GM12864 (cell line): ENCODE measurements at regions not wholly inside any gene's neighbourhood (a gene's known extent, or its start where the extent isn't known, plus 50 kb on each side); places are given as distances from the start of the nearest gene placed in this dataset.
"Not testable (repeated sequence)": the region's sequence is repeated elsewhere in the genome, so short reads cannot be mapped to it uniquely, and the experiment has no call there.

Source experiments
- DNase-seq: peaks from one replicate; pipeline ENCODE4 v3.0.0-alpha.2; 2011; ENCODE audit warnings: low read depth
- H3K4me3 ChIP-seq: 2 replicates; pipeline ENCODE4 v1.5.1; 2011; ENCODE audit warnings: mild to moderate bottlenecking, low read depth, low read length, control low read depth
- CTCF ChIP-seq: IDR thresholded peaks from 2 replicates; pipeline ENCODE4 v1.5.1; 2011; ENCODE audit warnings: low read depth, mild to moderate bottlenecking, moderate library complexity, low read length, control low read depth, inconsistent platforms; ENCODE audit errors: missing control alignments

GRCh38 chr7:142562688-142563087 lies 186.6 kb upstream of the PRSS1 start:
- no peak for DNase-seq
- TF ChIP-seq CTCF, result no peak
- no peak overlapping the region for H3K4me3 ChIP-seq

DNA sequence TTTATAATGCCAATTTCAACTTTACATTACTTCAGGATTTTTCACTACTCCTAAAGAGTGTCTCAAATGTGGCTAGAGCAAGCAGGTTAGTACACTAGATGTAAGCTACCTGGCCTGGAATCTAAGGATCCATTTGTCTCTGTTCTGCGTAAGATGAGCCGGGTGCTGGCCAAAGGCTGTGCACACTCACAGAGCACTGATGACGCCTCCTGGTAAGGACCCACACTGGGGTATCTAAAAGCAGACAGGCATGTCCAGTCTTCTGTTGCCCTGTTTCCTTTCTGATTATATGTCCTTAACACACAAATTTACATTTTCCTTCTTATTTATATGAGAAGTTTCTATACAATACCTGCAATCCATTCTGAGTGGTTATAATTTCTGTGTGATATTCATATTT lies 187.9 kb upstream of the PRSS1 start:
- not testable (repeated sequence) for DNase-seq, H3K4me3 ChIP-seq

- H3K4me3 ChIP-seq, DNase-seq: not testable (repeated sequence)
Measured at GRCh38 chr7:142560770-142561169, 188.5 kb upstream of the PRSS1 start.

- no peak for DNase-seq
- H3K4me3 ChIP-seq, result no peak overlapping the region
- TF ChIP-seq CTCF, result no peak
Measured at GRCh38 chr7:142560166-142560565, 189.1 kb upstream of the PRSS1 start.

DNA sequence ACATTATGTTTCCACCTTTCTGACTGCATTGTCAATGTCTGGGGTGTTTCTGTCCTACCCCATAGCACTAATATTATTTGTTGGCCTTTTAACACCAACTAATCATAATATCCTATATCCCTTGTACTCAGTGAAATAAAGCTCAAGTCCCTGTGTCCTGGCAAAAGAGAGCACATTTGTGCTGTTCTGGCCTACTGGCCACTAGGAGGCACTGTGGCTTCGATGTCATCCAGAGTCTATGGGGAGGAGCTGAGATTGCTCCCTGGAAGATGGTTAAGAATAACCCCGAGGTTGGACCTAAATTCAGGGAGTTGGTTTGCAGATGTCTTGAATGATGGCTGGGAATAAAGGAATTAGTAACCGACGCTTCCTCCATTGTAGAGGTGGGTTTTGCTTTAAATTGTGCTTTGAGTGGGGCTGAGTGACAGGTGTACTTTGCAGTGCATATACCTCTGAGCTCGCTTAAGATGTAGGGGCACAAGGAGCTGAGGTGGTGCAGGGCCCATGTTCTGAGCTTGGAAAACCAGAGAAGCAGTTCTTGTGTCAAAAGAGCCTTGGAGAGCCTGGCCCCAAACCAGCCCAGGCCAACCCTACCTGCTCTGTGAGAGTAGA lies 191.2 kb upstream of the PRSS1 start:
- no peak for DNase-seq
- TF ChIP-seq CTCF, result peak; percentile 94
- no peak overlapping the region for H3K4me3 ChIP-seq

DNA sequence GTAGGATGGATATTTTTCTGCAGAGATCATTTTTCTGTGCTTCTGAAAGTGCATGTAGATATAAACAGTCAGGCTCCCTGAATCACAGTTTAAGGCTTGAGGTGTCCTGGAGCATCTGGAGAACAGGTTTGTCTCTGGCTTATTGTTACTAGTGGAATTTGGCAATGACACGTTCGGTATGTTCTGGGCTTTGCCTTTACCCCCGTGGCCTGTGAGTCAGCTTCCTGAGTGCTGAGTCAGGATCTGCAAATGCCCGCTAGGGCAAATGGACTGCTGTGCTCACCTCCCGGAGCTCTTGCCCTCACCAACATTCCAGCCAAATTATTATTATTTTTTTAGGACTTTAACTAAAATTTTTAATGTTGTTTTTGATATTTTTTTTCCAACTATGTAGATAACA lies 192.5 kb upstream of the PRSS1 start:
- H3K4me3 ChIP-seq, result no peak overlapping the region
- no peak for DNase-seq
- TF ChIP-seq CTCF, result no peak

- H3K4me3 ChIP-seq, result no peak overlapping the region
Measured at GRCh38 chr7:142554560-142555532, 194.4 kb upstream of the PRSS1 start.

More at GRCh38 chr7:142554560-142555532, 194.4 kb upstream of the PRSS1 start:
- DNase-seq, result no peak
- TF ChIP-seq CTCF, result no peak
